ENCODE measurements at regions not wholly inside any gene's neighbourhood (a gene's known extent, or its start where the extent isn't known, plus 50 kb on each side); places are given as distances from the start of the nearest gene placed in this dataset.
"Not testable (repeated sequence)": the region's sequence is repeated elsewhere in the genome, so short reads cannot be mapped to it uniquely, and the experiment has no call there.

DNA sequence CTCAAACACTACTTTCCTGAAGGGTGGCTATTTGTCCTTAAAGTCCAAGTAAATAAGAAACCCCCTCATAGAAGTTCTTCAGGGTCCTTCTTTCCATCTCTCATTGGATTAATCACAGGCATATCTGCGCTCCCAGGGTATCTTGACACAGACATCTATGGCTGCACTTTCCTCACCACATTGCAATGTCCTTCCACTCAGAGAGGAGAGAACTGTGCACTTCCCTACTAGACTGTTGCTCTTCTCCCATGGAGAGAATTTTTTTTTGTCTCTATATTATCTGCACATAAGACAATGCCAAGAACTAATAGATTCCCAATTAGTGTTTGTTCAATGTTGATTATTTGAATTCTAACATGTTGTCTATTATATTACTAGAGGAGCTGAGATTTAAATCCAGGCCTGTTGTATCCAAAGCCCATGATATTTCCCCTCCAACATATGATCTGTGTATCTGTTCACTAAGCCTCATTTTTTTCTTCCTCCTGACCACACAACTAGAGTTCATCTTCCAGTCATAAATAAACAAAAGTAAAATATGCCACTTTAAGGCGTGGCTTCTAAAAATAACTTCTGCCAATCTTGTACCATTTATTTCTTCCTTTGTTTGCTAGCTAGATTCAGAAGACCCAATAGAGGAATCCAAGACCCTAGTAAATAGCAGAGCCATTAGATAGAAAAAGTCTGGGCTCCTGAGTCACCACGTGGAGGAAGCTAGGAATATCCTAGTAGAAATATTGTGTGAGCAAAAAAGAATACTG is 61.5 kb upstream of the FAM241A start:
- H3K36me3 ChIP-seq = no peaks in the 10 kb centered on the region
- H3K27ac ChIP-seq = no peak overlapping the region
- DNase-seq (ENCODE audit: low spot score in 2 of 2) = no peak
- H3K4me3 ChIP-seq = no peak overlapping the region
- WGBS = 69% methylated on average over 3 of the region's 3 CpGs
- TF ChIP-seq POLR2AphosphoS5 (IDR thresholded peaks at IDR 0.05) = no peak
- TF ChIP-seq EP300 (IDR thresholded peaks at IDR 0.05) = no peak
- TF ChIP-seq POLR2A (IDR thresholded peaks at IDR 0.05) = no peak
- TF ChIP-seq, protein P1, sequence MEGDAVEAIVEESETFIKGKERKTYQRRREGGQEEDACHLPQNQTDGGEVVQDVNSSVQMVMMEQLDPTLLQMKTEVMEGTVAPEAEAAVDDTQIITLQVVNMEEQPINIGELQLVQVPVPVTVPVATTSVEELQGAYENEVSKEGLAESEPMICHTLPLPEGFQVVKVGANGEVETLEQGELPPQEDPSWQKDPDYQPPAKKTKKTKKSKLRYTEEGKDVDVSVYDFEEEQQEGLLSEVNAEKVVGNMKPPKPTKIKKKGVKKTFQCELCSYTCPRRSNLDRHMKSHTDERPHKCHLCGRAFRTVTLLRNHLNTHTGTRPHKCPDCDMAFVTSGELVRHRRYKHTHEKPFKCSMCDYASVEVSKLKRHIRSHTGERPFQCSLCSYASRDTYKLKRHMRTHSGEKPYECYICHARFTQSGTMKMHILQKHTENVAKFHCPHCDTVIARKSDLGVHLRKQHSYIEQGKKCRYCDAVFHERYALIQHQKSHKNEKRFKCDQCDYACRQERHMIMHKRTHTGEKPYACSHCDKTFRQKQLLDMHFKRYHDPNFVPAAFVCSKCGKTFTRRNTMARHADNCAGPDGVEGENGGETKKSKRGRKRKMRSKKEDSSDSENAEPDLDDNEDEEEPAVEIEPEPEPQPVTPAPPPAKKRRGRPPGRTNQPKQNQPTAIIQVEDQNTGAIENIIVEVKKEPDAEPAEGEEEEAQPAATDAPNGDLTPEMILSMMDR (IDR thresholded peaks at IDR 0.05) = no peak
- no peaks in the 10 kb centered on the region for H3K4me1 ChIP-seq
- no peaks in the 10 kb centered on the region for H3K9me3 ChIP-seq
- H3K27me3 ChIP-seq = no peaks in the 10 kb centered on the region

DNA sequence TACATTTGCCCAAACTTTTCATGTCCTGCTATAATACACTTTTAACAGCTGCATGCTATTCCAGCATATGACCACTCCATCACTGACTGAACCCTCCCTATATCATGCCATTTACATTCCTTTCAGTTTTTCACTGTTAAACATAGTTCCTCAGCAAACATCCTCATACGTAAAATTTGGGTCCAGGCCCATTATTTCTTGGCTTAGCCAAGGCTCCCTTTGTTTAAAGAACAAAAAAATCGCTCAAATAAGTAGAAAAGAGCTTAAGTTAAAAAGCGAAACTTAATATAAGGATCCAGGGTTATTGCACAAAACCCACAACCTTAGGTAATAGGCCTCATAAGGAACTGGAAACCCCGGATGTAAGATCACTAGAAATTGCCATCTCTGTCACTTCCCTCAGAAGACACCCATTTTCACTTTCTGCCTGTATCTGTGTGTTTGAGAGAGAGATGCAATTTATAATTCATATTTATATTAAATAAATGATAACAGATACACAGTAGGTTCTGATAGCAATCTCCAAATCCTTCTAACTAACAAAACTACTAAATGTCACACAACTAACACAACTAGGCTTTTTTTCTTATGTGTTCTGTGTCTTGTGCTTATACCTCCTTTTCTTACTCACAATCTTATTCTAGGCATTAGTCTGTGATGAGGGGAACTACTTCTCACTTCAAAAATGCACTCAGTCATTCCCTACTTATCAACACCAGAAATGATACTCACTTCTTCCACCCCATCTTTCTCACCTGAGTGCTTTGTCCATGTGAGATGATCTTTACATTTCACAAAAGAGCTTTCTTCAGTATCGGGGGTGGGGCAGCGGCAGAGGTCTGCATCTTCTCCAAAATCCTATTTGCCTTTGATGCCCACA is 59.9 kb upstream of the FAM241A start:
- no peaks in the 10 kb centered on the region for H3K9me3 ChIP-seq
- H3K4me1 ChIP-seq = no peaks in the 10 kb centered on the region
- no peaks in the 10 kb centered on the region for H3K36me3 ChIP-seq
- no peak for DNase-seq (ENCODE audit: low spot score in 2 of 2)
- H3K27ac ChIP-seq = no peak overlapping the region
- no peaks in the 10 kb centered on the region for H3K27me3 ChIP-seq
- WGBS = 74% methylated on average over 6 of the region's 6 CpGs
- no peak overlapping the region for H3K4me3 ChIP-seq
- TF ChIP-seq, protein P1 (IDR thresholded peaks at IDR 0.05) = no peak
- TF ChIP-seq POLR2AphosphoS5 (IDR thresholded peaks at IDR 0.05) = no peak
- no peak for TF ChIP-seq EP300 (IDR thresholded peaks at IDR 0.05)
- no peak for TF ChIP-seq POLR2A (IDR thresholded peaks at IDR 0.05)

DNA sequence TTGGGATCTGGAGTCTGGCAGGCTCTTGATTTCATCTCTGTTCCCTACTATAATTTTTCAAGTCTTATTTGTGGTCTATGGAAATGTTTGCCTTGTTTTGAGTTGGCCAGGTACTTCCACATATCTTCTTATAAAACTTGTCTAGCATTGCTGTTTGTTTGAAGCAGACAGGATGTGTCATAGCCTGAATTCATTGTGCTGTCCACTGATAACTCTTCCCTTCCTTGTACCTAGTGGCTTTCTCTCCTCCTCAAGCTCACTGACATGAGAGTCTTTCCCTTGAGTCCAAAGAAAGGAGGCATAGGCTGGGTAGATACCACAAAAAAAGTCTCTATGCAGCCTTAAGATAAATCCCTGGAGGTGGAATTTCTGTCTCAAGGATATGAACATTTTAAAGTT is 59.2 kb upstream of the FAM241A start:
- TF ChIP-seq POLR2AphosphoS5 (IDR thresholded peaks at IDR 0.05) = no peak
- TF ChIP-seq, protein P1 (IDR thresholded peaks at IDR 0.05) = no peak
- TF ChIP-seq EP300 (IDR thresholded peaks at IDR 0.05) = no peak
- TF ChIP-seq POLR2A (IDR thresholded peaks at IDR 0.05) = no peak
- Histone ChIP-seq H3K27me3 (no peaks in the 10 kb centered on the region), H3K9me3 (no peaks in the 10 kb centered on the region), H3K4me1 (no peaks in the 10 kb centered on the region), H3K27ac (no peak overlapping the region), H3K36me3 (no peaks in the 10 kb centered on the region), H3K4me3 (no peak overlapping the region)
- DNase-seq (ENCODE audit: low spot score in 2 of 2) = no peak

DNA sequence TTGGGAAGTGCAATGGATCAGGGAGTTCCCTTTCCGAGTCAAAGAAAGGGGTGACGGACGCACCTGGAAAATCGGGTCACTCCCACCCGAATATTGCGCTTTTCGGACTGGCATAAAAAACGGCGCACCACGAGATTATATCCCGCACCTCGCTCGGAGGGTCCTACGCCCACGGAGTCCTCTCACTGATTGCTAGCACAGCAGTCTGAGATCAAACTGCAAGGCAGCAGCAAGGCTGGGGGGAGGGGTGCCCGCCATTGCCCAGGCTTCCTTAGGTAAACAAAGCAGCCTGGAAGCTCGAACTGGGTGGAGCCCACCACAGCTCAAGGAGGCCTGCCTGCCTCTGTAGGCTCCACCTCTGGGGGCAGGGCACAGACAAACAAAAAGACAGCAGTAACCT is 58.6 kb upstream of the FAM241A start:
- H3K4me3 ChIP-seq; H3K4me1 ChIP-seq; DNase-seq (ENCODE audit: low spot score in 2 of 2); H3K36me3 ChIP-seq; H3K27me3 ChIP-seq; H3K27ac ChIP-seq; H3K9me3 ChIP-seq: not testable (repeated sequence)
- 93% methylated on average over 16 of the region's 17 CpGs for WGBS

DNA sequence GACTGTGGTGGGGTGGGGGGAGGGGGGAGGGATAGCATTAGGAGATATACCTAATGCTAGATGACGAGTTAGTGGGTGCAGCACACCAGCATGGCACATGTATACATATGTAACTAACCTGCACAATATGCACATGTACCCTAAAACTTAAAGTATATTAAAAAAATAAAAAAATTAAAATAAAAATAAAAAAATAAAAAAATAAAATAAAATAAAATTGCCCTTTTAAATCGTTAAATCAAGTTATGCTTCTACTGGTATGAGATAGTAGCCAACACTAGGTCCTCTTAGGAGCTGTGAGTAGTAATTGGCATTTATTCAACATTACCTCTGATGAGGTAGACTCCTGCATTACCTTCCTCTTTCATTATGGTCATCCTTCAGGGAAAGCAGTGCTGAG is 52.9 kb upstream of the FAM241A start:
- not testable (repeated sequence) for H3K36me3 ChIP-seq; H3K9me3 ChIP-seq; H3K27ac ChIP-seq; H3K4me3 ChIP-seq; H3K27me3 ChIP-seq; DNase-seq (ENCODE audit: low spot score in 2 of 2); H3K4me1 ChIP-seq
- WGBS = 88% methylated on average over 2 of the region's 2 CpGs

DNA sequence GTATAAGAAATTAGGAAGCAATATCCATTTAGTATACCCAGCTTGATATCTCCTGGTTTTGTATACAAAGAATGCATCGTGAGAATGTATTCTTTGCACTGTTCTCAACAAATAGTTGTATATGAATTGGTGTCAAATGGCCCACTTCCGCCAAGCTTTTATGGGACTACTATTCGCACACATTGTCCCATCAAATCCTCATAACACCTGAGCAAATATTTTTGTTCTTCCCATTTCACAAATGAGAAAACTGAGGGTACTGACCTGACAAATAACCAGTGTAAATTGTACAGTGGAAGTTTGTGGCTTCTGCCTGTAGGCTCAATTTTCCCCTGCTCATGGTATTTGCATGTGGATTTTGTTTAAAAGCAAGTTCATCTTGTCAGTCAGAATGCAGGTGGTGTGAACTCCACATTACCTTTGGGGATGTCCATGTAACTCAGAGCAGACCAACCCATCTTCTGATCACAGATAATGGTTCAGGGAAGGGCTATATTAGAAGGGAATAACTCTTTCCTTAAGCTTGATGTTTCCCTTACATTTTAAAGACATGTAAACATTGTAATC is 51.5 kb upstream of the FAM241A start:
- Histone ChIP-seq H3K9me3 (no peaks in the 10 kb centered on the region), H3K4me3 (no peak overlapping the region), H3K27ac (no peak overlapping the region), H3K27me3 (no peaks in the 10 kb centered on the region), H3K4me1 (no peaks in the 10 kb centered on the region), H3K36me3 (no peaks in the 10 kb centered on the region)
- TF ChIP-seq, protein P1 (IDR thresholded peaks at IDR 0.05) = no peak
- no peak for TF ChIP-seq EP300 (IDR thresholded peaks at IDR 0.05)
- no peak for TF ChIP-seq POLR2AphosphoS5 (IDR thresholded peaks at IDR 0.05)
- no peak for TF ChIP-seq POLR2A (IDR thresholded peaks at IDR 0.05)
- WGBS = 97% methylated on average over 3 of the region's 3 CpGs
- DNase-seq (ENCODE audit: low spot score in 2 of 2) = no peak

Data from suprapubic skin (tissue), 4 donors.